HG02885 (cell line): ENCODE measurements at regions not wholly inside any gene's neighbourhood (a gene's known extent, or its start where the extent isn't known, plus 50 kb on each side); places are given as distances from the start of the nearest gene placed in this dataset.

Source experiments
- ATAC-seq: cut with Tn5 transposase; IDR thresholded peaks from one replicate; pipeline ENCODE4 v1.9.1; 2021; ENCODE audit warnings: mild to moderate bottlenecking; ENCODE audit not compliant: unreplicated experiment, poor library complexity

GRCh38 chr2:111692311-111692710 lies 191.7 kb downstream of the ANAPC1 start:
- ATAC-seq = no peak

GRCh38 chr2:111694700-111695101 lies 189.3 kb downstream of the ANAPC1 start:
- ATAC-seq = no peak

- ATAC-seq = no peak
These were observed 188.5 kb downstream of the ANAPC1 start for GRCh38 chr2:111695441-111696007.

- no peak for ATAC-seq
These were observed 187.8 kb downstream of the ANAPC1 start for GRCh38 chr2:111696226-111696625.

- no peak for ATAC-seq
These were observed 186.4 kb downstream of the ANAPC1 start for GRCh38 chr2:111697560-111697959.

- no peak for ATAC-seq
These were observed 185.9 kb downstream of the ANAPC1 start for GRCh38 chr2:111698089-111698488.

- no peak for ATAC-seq
These were observed 185.0 kb downstream of the ANAPC1 start for GRCh38 chr2:111698743-111699554.

GRCh38 chr2:111701266-111701665 lies 182.7 kb downstream of the ANAPC1 start:
- ATAC-seq = no peak

- no peak for ATAC-seq
These were observed 182.2 kb downstream of the ANAPC1 start for GRCh38 chr2:111701798-111702118.

GRCh38 chr2:111702119-111702803 lies 181.7 kb downstream of the ANAPC1 start:
- ATAC-seq = no peak

GRCh38 chr2:111702804-111703196 lies 181.2 kb downstream of the ANAPC1 start:
- ATAC-seq = no peak

GRCh38 chr2:111703759-111704158 lies 180.2 kb downstream of the ANAPC1 start:
- ATAC-seq = no peak

GRCh38 chr2:111704246-111704645 lies 179.7 kb downstream of the ANAPC1 start:
- no peak for ATAC-seq

GRCh38 chr2:111705239-111705638 lies 178.8 kb downstream of the ANAPC1 start:
- no peak for ATAC-seq

GRCh38 chr2:111705711-111706336 lies 178.2 kb downstream of the ANAPC1 start:
- ATAC-seq = peak; percentile 83

GRCh38 chr2:111706481-111707001 lies 177.5 kb downstream of the ANAPC1 start:
- ATAC-seq = no peak

- no peak for ATAC-seq
These were observed 176.3 kb downstream of the ANAPC1 start for GRCh38 chr2:111707700-111708099.

- no peak for ATAC-seq
These were observed 175.4 kb downstream of the ANAPC1 start for GRCh38 chr2:111708476-111709180.

GRCh38 chr2:111709321-111709720 lies 174.7 kb downstream of the ANAPC1 start:
- no peak for ATAC-seq

GRCh38 chr2:111710085-111710484 lies 173.9 kb downstream of the ANAPC1 start:
- no peak for ATAC-seq
